ENCODE measurements at regions not wholly inside any gene's neighbourhood (a gene's known extent, or its start where the extent isn't known, plus 50 kb on each side); places are given as distances from the start of the nearest gene placed in this dataset.

- H3K27me3 ChIP-seq: no peaks in the 10 kb centered on the region
- peaks cover 2% of the 10 kb centered on the region; the same call in 1 of the 2 replicates for H3K9me3 ChIP-seq
- no peaks in the 10 kb centered on the region for H3K36me3 ChIP-seq
- no peak for TF ChIP-seq CTCF (IDR thresholded peaks at IDR 0.05; ENCODE audit: low read depth, low read length)
- no peak for DNase-seq
- H3K4me3 ChIP-seq (ENCODE audit: low read depth, low read length): no peak overlapping the region
- no peaks in the 10 kb centered on the region for H3K4me1 ChIP-seq
Observed at GRCh38 chr9:119002491-119002890, 366.7 kb downstream of the BRINP1 start.

GRCh38 chr9:119003201-119003611 is 366.0 kb downstream of the BRINP1 start:
- no peak for DNase-seq
- peaks cover 2% of the 10 kb centered on the region; the same call in 1 of the 2 replicates for H3K9me3 ChIP-seq
- H3K27me3 ChIP-seq: no peaks in the 10 kb centered on the region
- H3K36me3 ChIP-seq: no peaks in the 10 kb centered on the region
- no peak overlapping the region for H3K4me3 ChIP-seq (ENCODE audit: low read depth, low read length)
- no peak for TF ChIP-seq CTCF (IDR thresholded peaks at IDR 0.05; ENCODE audit: low read depth, low read length)
- no peaks in the 10 kb centered on the region for H3K4me1 ChIP-seq

GRCh38 chr9:119003882-119004617 is 365.2 kb downstream of the BRINP1 start:
- H3K27me3 ChIP-seq: no peaks in the 10 kb centered on the region
- H3K36me3 ChIP-seq: no peaks in the 10 kb centered on the region
- no peaks in the 10 kb centered on the region for H3K4me1 ChIP-seq
- no peak for DNase-seq
- H3K9me3 ChIP-seq: peaks cover 2% of the 10 kb centered on the region; the same call in 1 of the 2 replicates
- no peak for TF ChIP-seq CTCF (IDR thresholded peaks at IDR 0.05; ENCODE audit: low read depth, low read length)
- no peak overlapping the region for H3K4me3 ChIP-seq (ENCODE audit: low read depth, low read length)

- no peak for TF ChIP-seq CTCF (IDR thresholded peaks at IDR 0.05; ENCODE audit: low read depth, low read length)
- Histone ChIP-seq H3K27me3 (no peaks in the 10 kb centered on the region), H3K36me3 (no peaks in the 10 kb centered on the region), H3K4me3 (ENCODE audit: low read depth, low read length) (no peak overlapping the region), H3K4me1 (no peaks in the 10 kb centered on the region), H3K9me3 (peaks cover 2% of the 10 kb centered on the region; the same call in 1 of the 2 replicates)
- no peak for DNase-seq
Observed at GRCh38 chr9:119004618-119004990, 364.6 kb downstream of the BRINP1 start.

- H3K4me3 ChIP-seq (ENCODE audit: low read depth, low read length): no peak overlapping the region
- H3K27me3 ChIP-seq: no peaks in the 10 kb centered on the region
- DNase-seq: no peak
- no peaks in the 10 kb centered on the region for H3K9me3 ChIP-seq
- no peaks in the 10 kb centered on the region for H3K4me1 ChIP-seq
- TF ChIP-seq CTCF (IDR thresholded peaks at IDR 0.05; ENCODE audit: low read depth, low read length): no peak
- no peaks in the 10 kb centered on the region for H3K36me3 ChIP-seq
Observed at GRCh38 chr9:119005162-119005561, 364.1 kb downstream of the BRINP1 start.

- Histone ChIP-seq H3K36me3 (no peaks in the 10 kb centered on the region), H3K27me3 (no peaks in the 10 kb centered on the region), H3K9me3 (no peaks in the 10 kb centered on the region), H3K4me3 (ENCODE audit: low read depth, low read length) (no peak overlapping the region), H3K4me1 (no peaks in the 10 kb centered on the region)
- DNase-seq: no peak
- TF ChIP-seq CTCF (IDR thresholded peaks at IDR 0.05; ENCODE audit: low read depth, low read length): no peak
Observed at GRCh38 chr9:119009249-119009648, 360.0 kb downstream of the BRINP1 start.

Data from BE2C (cell line).